ENCODE measurements at regions not wholly inside any gene's neighbourhood (a gene's known extent, or its start where the extent isn't known, plus 50 kb on each side); places are given as distances from the start of the nearest gene placed in this dataset.

GRCh38 chr21:41024341-41024740, 143.6 kb upstream of the BACE2 start:
- Histone ChIP-seq H3K27ac (no peak overlapping the region), H3K36me3 (no peaks in the 10 kb centered on the region), H3K4me1 (no peaks in the 10 kb centered on the region), H3K4me3 (no peak overlapping the region), H3K27me3 (no peaks in the 10 kb centered on the region), H3K9me3 (no peaks in the 10 kb centered on the region)
- no peak for DNase-seq
- no peak for TF ChIP-seq CTCF (IDR thresholded peaks at IDR 0.05)
- no peak for TF ChIP-seq POLR2A (IDR thresholded peaks at IDR 0.05)

- H3K27ac ChIP-seq = no peak overlapping the region
- H3K4me3 ChIP-seq = no peak overlapping the region
- DNase-seq = no peak
- H3K9me3 ChIP-seq = no peaks in the 10 kb centered on the region
- no peaks in the 10 kb centered on the region for H3K36me3 ChIP-seq
- TF ChIP-seq CTCF (IDR thresholded peaks at IDR 0.05) (no peak), POLR2A (IDR thresholded peaks at IDR 0.05) (no peak)
- no peaks in the 10 kb centered on the region for H3K4me1 ChIP-seq
- no peaks in the 10 kb centered on the region for H3K27me3 ChIP-seq
Observed at GRCh38 chr21:41024746-41025254, 143.2 kb upstream of the BACE2 start.

GRCh38 chr21:41029571-41029970, 138.4 kb upstream of the BACE2 start:
- H3K27me3 ChIP-seq = no peaks in the 10 kb centered on the region
- H3K4me1 ChIP-seq = no peaks in the 10 kb centered on the region
- no peak for DNase-seq
- no peak overlapping the region for H3K4me3 ChIP-seq
- TF ChIP-seq CTCF (IDR thresholded peaks at IDR 0.05) = no peak
- no peak for TF ChIP-seq POLR2A (IDR thresholded peaks at IDR 0.05)
- no peaks in the 10 kb centered on the region for H3K36me3 ChIP-seq
- H3K27ac ChIP-seq = no peak overlapping the region
- H3K9me3 ChIP-seq = no peaks in the 10 kb centered on the region

GRCh38 chr21:41031701-41032220, 136.2 kb upstream of the BACE2 start:
- DNase-seq = no peak
- TF ChIP-seq CTCF (IDR thresholded peaks at IDR 0.05) (no peak), POLR2A (IDR thresholded peaks at IDR 0.05) (no peak)

GRCh38 chr21:41032541-41032940, 135.4 kb upstream of the BACE2 start:
- Histone ChIP-seq H3K27me3 (no peaks in the 10 kb centered on the region), H3K9me3 (no peaks in the 10 kb centered on the region), H3K4me3 (no peak overlapping the region), H3K4me1 (no peaks in the 10 kb centered on the region), H3K36me3 (no peaks in the 10 kb centered on the region), H3K27ac (no peak overlapping the region)
- no peak for DNase-seq
- TF ChIP-seq POLR2A (IDR thresholded peaks at IDR 0.05) (no peak), CTCF (IDR thresholded peaks at IDR 0.05) (no peak)

More at GRCh38 chr21:41031701-41032220, 136.2 kb upstream of the BACE2 start:
- Histone ChIP-seq H3K27ac (no peak overlapping the region), H3K9me3 (no peaks in the 10 kb centered on the region), H3K4me3 (no peak overlapping the region), H3K27me3 (no peaks in the 10 kb centered on the region), H3K36me3 (no peaks in the 10 kb centered on the region), H3K4me1 (no peaks in the 10 kb centered on the region)

GRCh38 chr21:41037212-41037611, 130.7 kb upstream of the BACE2 start:
- no peak for TF ChIP-seq CTCF (IDR thresholded peaks at IDR 0.05)
- TF ChIP-seq POLR2A (IDR thresholded peaks at IDR 0.05) = no peak
- H3K4me3 ChIP-seq = no peak overlapping the region
- no peaks in the 10 kb centered on the region for H3K9me3 ChIP-seq
- no peak overlapping the region for H3K27ac ChIP-seq
- DNase-seq = no peak
- no peaks in the 10 kb centered on the region for H3K27me3 ChIP-seq
- H3K4me1 ChIP-seq = no peaks in the 10 kb centered on the region
- no peaks in the 10 kb centered on the region for H3K36me3 ChIP-seq

Measured in Peyer's patch (tissue), 4 donors.